SK-N-SH treated with all-trans-retinoic acid at 6 μM for 48 hours (cell line): ENCODE measurements at regions not wholly inside any gene's neighbourhood (a gene's known extent, or its start where the extent isn't known, plus 50 kb on each side); places are given as distances from the start of the nearest gene placed in this dataset.

Experiments
- ATAC-seq: fragments of 200-7000 bp; cut with Tn5 transposase; 3 replicates; pipeline ENCODE4 v1.9.1; 2020; ENCODE audit warnings: mild to moderate bottlenecking, moderate library complexity
- ARNTL ChIP-seq: fragments of 450-650 bp; formaldehyde crosslinking; IDR thresholded peaks from 2 replicates; pipeline ENCODE4 v1.5.0; 2020; ENCODE audit warnings: low read depth, mild to moderate bottlenecking, moderate library complexity, borderline replicate concordance
- BACH2 ChIP-seq: fragments of 250-450 bp; sonication (Bioruptor Pico); IDR thresholded peaks from 2 replicates; pipeline ENCODE4 v1.9.0; 2021; ENCODE audit warnings: mild to moderate bottlenecking, borderline replicate concordance
- CSDC2 ChIP-seq: fragments of 250-450 bp; sonication (Bioruptor Pico); IDR thresholded peaks from 2 replicates; pipeline ENCODE4 v1.5.0; 2020; ENCODE audit warnings: mild to moderate bottlenecking, moderate library complexity
- ESRRG ChIP-seq: fragments of 250-450 bp; sonication (Bioruptor Pico); IDR thresholded peaks from 2 replicates; pipeline ENCODE4 v1.6.1; 2021; ENCODE audit warnings: mild to moderate bottlenecking
- GLIS3 ChIP-seq: fragments of 250-450 bp; sonication (Bioruptor Pico); IDR thresholded peaks from 2 replicates; pipeline ENCODE4 v1.5.0; 2020; ENCODE audit warnings: mild to moderate bottlenecking, moderate library complexity
- ISL1 ChIP-seq: fragments of 250-450 bp; sonication (Bioruptor Pico); IDR thresholded peaks from 2 replicates; pipeline ENCODE4 v2.1.2; 2022; ENCODE audit warnings: mild to moderate bottlenecking, moderate library complexity
- OSR1 ChIP-seq: fragments of 250-450 bp; sonication (Bioruptor Pico); IDR thresholded peaks from 2 replicates; pipeline ENCODE4 v1.8.0; 2022; ENCODE audit warnings: moderate library complexity, mild to moderate bottlenecking, inconsistent platforms
- PPARA ChIP-seq: fragments of 250-450 bp; sonication (Bioruptor Pico); IDR thresholded peaks from 2 replicates; pipeline ENCODE4 v1.5.0; 2020; ENCODE audit warnings: mild to moderate bottlenecking, borderline replicate concordance
- RARB ChIP-seq: fragments of 250-450 bp; sonication (Bioruptor Pico); IDR thresholded peaks from 2 replicates; pipeline ENCODE4 v1.8.0; 2021; ENCODE audit warnings: mild to moderate bottlenecking, moderate library complexity
- SNAI2 ChIP-seq: fragments of 250-450 bp; sonication (Bioruptor Pico); IDR thresholded peaks from 2 replicates; pipeline ENCODE4 v1.5.0; 2020; ENCODE audit warnings: mild to moderate bottlenecking, moderate library complexity
- TCF4 ChIP-seq: fragments of 250-450 bp; sonication (Bioruptor Pico); IDR thresholded peaks from 2 replicates; pipeline ENCODE4 v1.8.0; 2021; ENCODE audit warnings: mild to moderate bottlenecking, moderate library complexity, borderline replicate concordance
- TOX ChIP-seq: fragments of 250-450 bp; sonication (Bioruptor Pico); IDR thresholded peaks from 2 replicates; pipeline ENCODE4 v1.8.0; 2021; ENCODE audit warnings: mild to moderate bottlenecking, moderate library complexity, borderline replicate concordance
- ZC3H10 ChIP-seq: fragments of 250-450 bp; sonication (Bioruptor Pico); IDR thresholded peaks from 2 replicates; pipeline ENCODE4 v1.5.1; 2021; ENCODE audit warnings: mild to moderate bottlenecking, moderate library complexity
- ZFP3 ChIP-seq: fragments of 250-450 bp; sonication (Bioruptor Pico); IDR thresholded peaks from 2 replicates; pipeline ENCODE4 v1.5.0; 2020; ENCODE audit warnings: mild to moderate bottlenecking, moderate library complexity
- ZFP30 ChIP-seq: fragments of 450-650 bp; formaldehyde crosslinking; IDR thresholded peaks from 2 replicates; pipeline ENCODE4 v1.5.0; 2022; ENCODE audit warnings: mild to moderate bottlenecking, moderate library complexity
- ZNF565 ChIP-seq: fragments of 450-650 bp; formaldehyde crosslinking; conservative IDR thresholded peaks from 2 replicates; pipeline ENCODE4 v1.5.0; 2020; ENCODE audit warnings: low read depth, mild to moderate bottlenecking, moderate library complexity
- ZNF70 ChIP-seq: fragments of 450-650 bp; formaldehyde crosslinking; IDR thresholded peaks from 2 replicates; pipeline ENCODE4 v1.5.0; 2020; ENCODE audit warnings: mild to moderate bottlenecking, moderate library complexity
- ZNF8 ChIP-seq: fragments of 450-650 bp; formaldehyde crosslinking; IDR thresholded peaks from 2 replicates; pipeline ENCODE4 v1.5.0; 2020; ENCODE audit warnings: mild to moderate bottlenecking, moderate library complexity
- TF ChIP-seq, protein P1 (sequence below): fragments of 250-450 bp; sonication (Bioruptor Pico); IDR thresholded peaks from 2 replicates; pipeline ENCODE4 v1.8.0; 2020; ENCODE audit warnings: mild to moderate bottlenecking, moderate library complexity, borderline replicate concordance
- TF ChIP-seq, protein P2 (sequence below): fragments of 250-450 bp; sonication (Bioruptor Pico); IDR thresholded peaks from 2 replicates; pipeline ENCODE4 v1.8.0; 2021; ENCODE audit warnings: low read depth, mild to moderate bottlenecking, moderate library complexity, borderline replicate concordance
- TF ChIP-seq, protein P3 (sequence below): fragments of 250-450 bp; sonication (Bioruptor Pico); IDR thresholded peaks from 2 replicates; pipeline ENCODE4 v1.5.0; 2020; ENCODE audit warnings: mild to moderate bottlenecking, moderate library complexity
- TF ChIP-seq, protein P4 (sequence below): fragments of 250-450 bp; sonication (Bioruptor Pico); IDR thresholded peaks from 2 replicates; pipeline ENCODE4 v1.5.1; 2020; ENCODE audit warnings: low read depth, mild to moderate bottlenecking, moderate library complexity
- TF ChIP-seq, protein P5 (sequence below): fragments of 250-450 bp; sonication (Bioruptor Pico); IDR thresholded peaks from 2 replicates; pipeline ENCODE4 v1.5.1; 2021; ENCODE audit warnings: mild to moderate bottlenecking, moderate library complexity

DNA sequence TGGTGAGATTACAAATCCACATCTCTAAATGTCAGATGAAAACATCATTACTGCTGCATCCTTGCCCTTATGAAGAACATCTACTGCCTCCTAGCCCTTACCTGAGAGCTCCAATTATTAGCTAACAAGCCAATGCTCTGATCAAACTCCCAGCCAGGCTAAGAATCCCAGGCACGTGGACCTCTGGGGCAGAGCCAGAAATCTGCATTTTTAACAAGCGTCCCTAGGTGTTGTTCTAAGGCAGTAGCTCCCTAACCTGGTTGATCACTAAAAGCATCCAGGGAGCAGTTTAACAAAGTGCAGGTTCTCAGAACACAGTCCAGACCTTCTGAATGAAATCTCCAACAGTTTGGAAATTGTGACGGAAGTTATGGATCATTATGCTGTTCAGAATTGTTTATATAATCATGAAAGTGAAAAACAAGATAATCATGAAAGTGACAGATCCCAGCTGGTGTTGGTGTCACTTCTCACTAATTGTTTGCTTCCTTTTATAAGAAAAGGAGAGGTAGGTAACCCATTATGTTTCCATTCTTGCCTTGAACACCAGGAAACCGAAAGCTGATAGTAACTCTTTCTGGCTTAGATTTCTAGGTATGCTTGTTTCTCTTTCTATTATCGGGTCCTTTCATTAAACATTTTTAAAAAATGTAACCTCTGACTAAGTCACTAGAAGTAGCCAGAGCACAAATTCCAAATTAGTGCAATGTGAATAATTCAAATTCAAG, 216.5 kb upstream of the NR4A3 start:
- ATAC-seq: no peak
- TF ChIP-seq GLIS3 (no peak), ARNTL (CRISPR knock-in tag) (no peak), TOX (no peak), ZFP3 (CRISPR knock-in tag) (no peak), ZNF8 (CRISPR knock-in tag) (no peak), SNAI2 (CRISPR knock-in tag) (no peak), RARB (CRISPR knock-in tag) (no peak), ZNF565 (CRISPR knock-in tag) (no peak), ZNF70 (CRISPR knock-in tag) (no peak), ZC3H10 (no peak), TCF4 (no peak), ISL1 (CRISPR knock-in tag) (no peak), OSR1 (CRISPR knock-in tag) (no peak), CSDC2 (CRISPR knock-in tag) (no peak), ESRRG (CRISPR knock-in tag) (no peak)
- TF ChIP-seq, protein P1, sequence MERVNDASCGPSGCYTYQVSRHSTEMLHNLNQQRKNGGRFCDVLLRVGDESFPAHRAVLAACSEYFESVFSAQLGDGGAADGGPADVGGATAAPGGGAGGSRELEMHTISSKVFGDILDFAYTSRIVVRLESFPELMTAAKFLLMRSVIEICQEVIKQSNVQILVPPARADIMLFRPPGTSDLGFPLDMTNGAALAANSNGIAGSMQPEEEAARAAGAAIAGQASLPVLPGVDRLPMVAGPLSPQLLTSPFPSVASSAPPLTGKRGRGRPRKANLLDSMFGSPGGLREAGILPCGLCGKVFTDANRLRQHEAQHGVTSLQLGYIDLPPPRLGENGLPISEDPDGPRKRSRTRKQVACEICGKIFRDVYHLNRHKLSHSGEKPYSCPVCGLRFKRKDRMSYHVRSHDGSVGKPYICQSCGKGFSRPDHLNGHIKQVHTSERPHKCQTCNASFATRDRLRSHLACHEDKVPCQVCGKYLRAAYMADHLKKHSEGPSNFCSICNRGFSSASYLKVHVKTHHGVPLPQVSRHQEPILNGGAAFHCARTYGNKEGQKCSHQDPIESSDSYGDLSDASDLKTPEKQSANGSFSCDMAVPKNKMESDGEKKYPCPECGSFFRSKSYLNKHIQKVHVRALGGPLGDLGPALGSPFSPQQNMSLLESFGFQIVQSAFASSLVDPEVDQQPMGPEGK (CRISPR knock-in tag): no peak
- TF ChIP-seq, protein P2, sequence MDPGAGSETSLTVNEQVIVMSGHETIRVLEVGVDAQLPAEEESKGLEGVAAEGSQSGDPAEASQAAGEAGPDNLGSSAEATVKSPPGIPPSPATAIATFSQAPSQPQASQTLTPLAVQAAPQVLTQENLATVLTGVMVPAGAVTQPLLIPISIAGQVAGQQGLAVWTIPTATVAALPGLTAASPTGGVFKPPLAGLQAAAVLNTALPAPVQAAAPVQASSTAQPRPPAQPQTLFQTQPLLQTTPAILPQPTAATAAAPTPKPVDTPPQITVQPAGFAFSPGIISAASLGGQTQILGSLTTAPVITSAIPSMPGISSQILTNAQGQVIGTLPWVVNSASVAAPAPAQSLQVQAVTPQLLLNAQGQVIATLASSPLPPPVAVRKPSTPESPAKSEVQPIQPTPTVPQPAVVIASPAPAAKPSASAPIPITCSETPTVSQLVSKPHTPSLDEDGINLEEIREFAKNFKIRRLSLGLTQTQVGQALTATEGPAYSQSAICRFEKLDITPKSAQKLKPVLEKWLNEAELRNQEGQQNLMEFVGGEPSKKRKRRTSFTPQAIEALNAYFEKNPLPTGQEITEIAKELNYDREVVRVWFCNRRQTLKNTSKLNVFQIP: no peak

DNA sequence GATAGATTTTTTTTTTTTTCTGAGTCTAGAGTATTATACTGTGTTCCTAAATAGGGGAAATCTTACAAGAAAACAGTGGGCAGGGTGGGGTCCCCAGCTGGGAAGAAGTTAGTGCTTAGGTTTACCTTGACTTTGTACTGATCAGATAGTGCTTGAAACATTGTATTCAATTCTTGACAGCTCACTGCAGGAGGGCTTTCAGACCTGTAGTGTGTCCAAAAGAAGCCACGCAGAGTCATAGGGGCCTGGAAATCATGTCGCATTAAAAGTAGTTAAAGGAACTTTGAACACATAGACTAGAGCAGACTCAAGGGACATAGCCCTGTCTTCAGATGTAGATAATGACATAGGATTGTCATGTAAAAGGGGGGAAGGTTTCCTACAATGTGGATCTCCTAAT, 215.4 kb upstream of the NR4A3 start:
- no peak for ATAC-seq
- TF ChIP-seq ESRRG (CRISPR knock-in tag): no peak
- no peak for TF ChIP-seq PPARA (CRISPR knock-in tag)
- TF ChIP-seq, protein P3, sequence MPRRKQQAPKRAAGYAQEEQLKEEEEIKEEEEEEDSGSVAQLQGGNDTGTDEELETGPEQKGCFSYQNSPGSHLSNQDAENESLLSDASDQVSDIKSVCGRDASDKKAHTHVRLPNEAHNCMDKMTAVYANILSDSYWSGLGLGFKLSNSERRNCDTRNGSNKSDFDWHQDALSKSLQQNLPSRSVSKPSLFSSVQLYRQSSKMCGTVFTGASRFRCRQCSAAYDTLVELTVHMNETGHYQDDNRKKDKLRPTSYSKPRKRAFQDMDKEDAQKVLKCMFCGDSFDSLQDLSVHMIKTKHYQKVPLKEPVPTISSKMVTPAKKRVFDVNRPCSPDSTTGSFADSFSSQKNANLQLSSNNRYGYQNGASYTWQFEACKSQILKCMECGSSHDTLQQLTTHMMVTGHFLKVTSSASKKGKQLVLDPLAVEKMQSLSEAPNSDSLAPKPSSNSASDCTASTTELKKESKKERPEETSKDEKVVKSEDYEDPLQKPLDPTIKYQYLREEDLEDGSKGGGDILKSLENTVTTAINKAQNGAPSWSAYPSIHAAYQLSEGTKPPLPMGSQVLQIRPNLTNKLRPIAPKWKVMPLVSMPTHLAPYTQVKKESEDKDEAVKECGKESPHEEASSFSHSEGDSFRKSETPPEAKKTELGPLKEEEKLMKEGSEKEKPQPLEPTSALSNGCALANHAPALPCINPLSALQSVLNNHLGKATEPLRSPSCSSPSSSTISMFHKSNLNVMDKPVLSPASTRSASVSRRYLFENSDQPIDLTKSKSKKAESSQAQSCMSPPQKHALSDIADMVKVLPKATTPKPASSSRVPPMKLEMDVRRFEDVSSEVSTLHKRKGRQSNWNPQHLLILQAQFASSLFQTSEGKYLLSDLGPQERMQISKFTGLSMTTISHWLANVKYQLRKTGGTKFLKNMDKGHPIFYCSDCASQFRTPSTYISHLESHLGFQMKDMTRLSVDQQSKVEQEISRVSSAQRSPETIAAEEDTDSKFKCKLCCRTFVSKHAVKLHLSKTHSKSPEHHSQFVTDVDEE: no peak

DNA sequence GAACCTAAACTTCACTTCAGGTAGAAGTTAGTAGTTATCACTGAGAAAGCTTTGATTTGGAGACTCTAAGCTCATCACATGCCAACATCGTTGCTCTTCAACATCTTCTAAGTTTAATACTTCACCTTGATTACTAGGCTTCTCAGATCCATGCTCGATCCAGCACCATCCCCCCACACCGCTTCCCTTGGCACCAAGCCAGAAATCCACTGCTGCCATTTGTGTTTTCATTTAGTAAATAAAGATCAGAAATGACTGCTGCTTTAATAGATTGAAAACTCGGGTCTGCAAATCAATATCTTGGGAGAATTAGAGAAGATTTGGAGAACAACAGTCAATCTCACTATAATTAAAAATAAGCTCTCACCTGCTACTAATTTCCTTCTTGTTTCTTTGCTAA, 214.7 kb upstream of the NR4A3 start:
- no peak for ATAC-seq
- TF ChIP-seq ZNF8 (CRISPR knock-in tag) (no peak), ZNF70 (CRISPR knock-in tag) (no peak), ZFP30 (CRISPR knock-in tag) (no peak), ARNTL (CRISPR knock-in tag) (no peak), CSDC2 (CRISPR knock-in tag) (no peak), SNAI2 (CRISPR knock-in tag) (no peak), OSR1 (CRISPR knock-in tag) (no peak), TCF4 (no peak), ZNF565 (CRISPR knock-in tag) (no peak)

DNA sequence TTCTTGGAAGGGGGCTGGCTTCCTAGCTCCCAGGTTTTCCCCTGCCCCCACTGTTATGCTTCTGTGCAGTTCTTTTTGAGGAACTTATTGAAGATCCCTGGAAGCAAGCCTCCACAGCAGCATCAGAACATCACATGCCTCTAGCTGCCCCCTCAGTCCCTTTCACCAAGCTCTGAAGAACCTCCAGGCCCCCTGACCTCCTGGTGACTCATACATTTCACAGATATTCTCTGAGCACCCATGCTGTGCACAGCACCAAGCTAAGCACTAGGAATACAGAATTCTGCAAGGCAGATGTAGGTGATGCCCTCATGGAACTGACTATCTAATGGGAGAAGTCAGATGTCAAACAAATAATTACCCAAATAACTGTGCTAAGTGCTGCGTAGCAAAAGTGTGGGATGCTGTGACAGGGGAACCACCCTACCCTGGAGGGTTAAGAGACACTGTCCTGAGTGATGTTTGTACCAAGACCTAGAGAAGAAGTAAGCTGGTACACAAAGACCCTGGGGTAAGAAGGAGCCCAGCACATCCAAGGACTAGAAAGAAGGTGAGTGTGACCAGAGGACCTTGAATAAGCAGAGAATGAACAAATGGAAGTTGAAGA, 213.7 kb upstream of the NR4A3 start:
- TF ChIP-seq TCF4 (no peak), ZNF70 (CRISPR knock-in tag) (no peak), RARB (CRISPR knock-in tag) (no peak), ARNTL (CRISPR knock-in tag) (no peak), GLIS3 (no peak), TOX (no peak), SNAI2 (CRISPR knock-in tag) (no peak), ZFP3 (CRISPR knock-in tag) (no peak), PPARA (CRISPR knock-in tag) (no peak), OSR1 (CRISPR knock-in tag) (no peak), ZFP30 (CRISPR knock-in tag) (no peak), BACH2 (CRISPR knock-in tag) (no peak)
- TF ChIP-seq, protein P4, sequence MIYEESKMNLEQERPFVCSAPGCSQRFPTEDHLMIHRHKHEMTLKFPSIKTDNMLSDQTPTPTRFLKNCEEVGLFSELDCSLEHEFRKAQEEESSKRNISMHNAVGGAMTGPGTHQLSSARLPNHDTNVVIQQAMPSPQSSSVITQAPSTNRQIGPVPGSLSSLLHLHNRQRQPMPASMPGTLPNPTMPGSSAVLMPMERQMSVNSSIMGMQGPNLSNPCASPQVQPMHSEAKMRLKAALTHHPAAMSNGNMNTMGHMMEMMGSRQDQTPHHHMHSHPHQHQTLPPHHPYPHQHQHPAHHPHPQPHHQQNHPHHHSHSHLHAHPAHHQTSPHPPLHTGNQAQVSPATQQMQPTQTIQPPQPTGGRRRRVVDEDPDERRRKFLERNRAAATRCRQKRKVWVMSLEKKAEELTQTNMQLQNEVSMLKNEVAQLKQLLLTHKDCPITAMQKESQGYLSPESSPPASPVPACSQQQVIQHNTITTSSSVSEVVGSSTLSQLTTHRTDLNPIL: no peak
- TF ChIP-seq, protein P5, sequence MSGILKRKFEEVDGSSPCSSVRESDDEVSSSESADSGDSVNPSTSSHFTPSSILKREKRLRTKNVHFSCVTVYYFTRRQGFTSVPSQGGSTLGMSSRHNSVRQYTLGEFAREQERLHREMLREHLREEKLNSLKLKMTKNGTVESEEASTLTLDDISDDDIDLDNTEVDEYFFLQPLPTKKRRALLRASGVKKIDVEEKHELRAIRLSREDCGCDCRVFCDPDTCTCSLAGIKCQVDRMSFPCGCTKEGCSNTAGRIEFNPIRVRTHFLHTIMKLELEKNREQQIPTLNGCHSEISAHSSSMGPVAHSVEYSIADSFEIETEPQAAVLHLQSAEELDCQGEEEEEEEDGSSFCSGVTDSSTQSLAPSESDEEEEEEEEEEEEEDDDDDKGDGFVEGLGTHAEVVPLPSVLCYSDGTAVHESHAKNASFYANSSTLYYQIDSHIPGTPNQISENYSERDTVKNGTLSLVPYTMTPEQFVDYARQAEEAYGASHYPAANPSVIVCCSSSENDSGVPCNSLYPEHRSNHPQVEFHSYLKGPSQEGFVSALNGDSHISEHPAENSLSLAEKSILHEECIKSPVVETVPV: no peak
- TF ChIP-seq, protein P1 (CRISPR knock-in tag): no peak
- ATAC-seq: no peak
